PC-9 (cell line): ENCODE measurements at regions not wholly inside any gene's neighbourhood (a gene's known extent, or its start where the extent isn't known, plus 50 kb on each side); places are given as distances from the start of the nearest gene placed in this dataset.

Experiments used
- CTCF ChIP-seq: fragments of 200-600 bp; sonication (generic); conservative IDR thresholded peaks from 2 replicates; pipeline ENCODE4 v1.6.1; 2017; ENCODE audit warnings: mixed run types, antibody characterized with exemption, mild to moderate bottlenecking, moderate library complexity
- EZH2 ChIP-seq: fragments of 200-600 bp; sonication (generic); IDR thresholded peaks from 2 replicates; pipeline ENCODE4 v1.8.0; 2017; ENCODE audit warnings: antibody characterized with exemption, low read depth

DNA sequence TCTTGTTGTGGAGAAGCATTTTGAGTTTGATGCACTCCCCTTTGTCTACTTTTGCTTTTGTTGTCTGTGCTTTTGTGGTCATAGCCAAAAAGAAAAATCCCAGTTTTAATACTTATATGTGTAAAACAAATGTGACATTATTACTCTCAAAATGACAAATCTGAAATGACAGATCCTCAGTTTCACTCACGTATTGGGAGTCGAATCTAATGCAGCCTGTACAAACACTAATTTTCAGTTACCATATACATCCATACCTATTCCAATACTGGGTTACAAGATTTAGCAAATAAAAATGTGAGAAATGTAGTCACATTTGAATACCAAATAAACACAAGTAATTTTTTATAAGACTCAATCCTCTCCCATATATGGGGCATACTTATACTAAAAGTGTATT is 148.2 kb upstream of the ZNF516 start:
- TF ChIP-seq CTCF: no peak
- TF ChIP-seq EZH2: no peak
